GM12878 (cell line): ENCODE measurements at regions not wholly inside any gene's neighbourhood (a gene's known extent, or its start where the extent isn't known, plus 50 kb on each side); places are given as distances from the start of the nearest gene placed in this dataset.

Experiments
- CBX5 ChIP-seq: sonication (generic); IDR thresholded peaks from 2 replicates; pipeline ENCODE4 v1.6.1; 2016; ENCODE audit warnings: low read depth, moderate library complexity, mild to moderate bottlenecking, inconsistent platforms
- CHD2 ChIP-seq: IDR thresholded peaks from 2 replicates; pipeline ENCODE4 v1.6.1; 2011; ENCODE audit warnings: low read depth, low read length, improper control_type of control experiment, borderline replicate concordance
- CHD4 ChIP-seq: fragments of 200-600 bp; sonication (generic); IDR thresholded peaks from 2 replicates; pipeline ENCODE4 v1.6.1; 2016; ENCODE audit warnings: mild to moderate bottlenecking
- E2F8 ChIP-seq: fragments of 450-650 bp; IDR thresholded peaks from 2 replicates; pipeline ENCODE4 v1.6.1; 2018; ENCODE audit warnings: mild to moderate bottlenecking, low read depth, moderate library complexity; ENCODE audit not compliant: partially characterized antibody
- EZH2 ChIP-seq: IDR thresholded peaks from 2 replicates; pipeline ENCODE4 v1.6.1; 2012; ENCODE audit warnings: low read depth, mild to moderate bottlenecking, control low read depth, inconsistent platforms, low read length, borderline replicate concordance; ENCODE audit not compliant: control insufficient read depth
- GABPA ChIP-seq: IDR thresholded peaks from 2 replicates; pipeline ENCODE4 v1.6.1; 2014; ENCODE audit warnings: antibody characterized with exemption, low read depth, mild to moderate bottlenecking, inconsistent platforms
- HCFC1 ChIP-seq: fragments of 150-350 bp; IDR thresholded peaks from 2 replicates; pipeline ENCODE4 v1.6.1; 2014; ENCODE audit warnings: low read length
- TAF1 ChIP-seq: IDR thresholded peaks from 2 replicates; pipeline ENCODE4 v1.6.1; 2011; ENCODE audit warnings: mild to moderate bottlenecking, low read depth, low read length, borderline replicate concordance
- WRNIP1 ChIP-seq: IDR thresholded peaks from 2 replicates; pipeline ENCODE4 v1.6.1; 2011; ENCODE audit warnings: low read depth, low read length, improper control_type of control experiment, borderline replicate concordance
- TF ChIP-seq, protein P1 (sequence below): IDR thresholded peaks from 2 replicates; pipeline ENCODE4 v1.6.1; 2012; ENCODE audit warnings: low read depth, low read length, improper control_type of control experiment
- TF ChIP-seq, protein P2 (sequence below), 3 experiments: IDR thresholded peaks in 2 of 3; conservative IDR thresholded peaks in 1 of 3; 2 replicates each; pipeline ENCODE4 v1.5.1; 2011; ENCODE audit warnings: low read depth in 3 of 3, low read length in 3 of 3, mild to moderate bottlenecking in 3 of 3, control low read depth in 2 of 3, moderate library complexity in 2 of 3, inconsistent platforms in 1 of 3, mixed read lengths in 1 of 3; ENCODE audit not compliant: control insufficient read depth in 2 of 3, insufficient read depth in 1 of 3; ENCODE audit errors: extremely low read depth in 1 of 3

DNA sequence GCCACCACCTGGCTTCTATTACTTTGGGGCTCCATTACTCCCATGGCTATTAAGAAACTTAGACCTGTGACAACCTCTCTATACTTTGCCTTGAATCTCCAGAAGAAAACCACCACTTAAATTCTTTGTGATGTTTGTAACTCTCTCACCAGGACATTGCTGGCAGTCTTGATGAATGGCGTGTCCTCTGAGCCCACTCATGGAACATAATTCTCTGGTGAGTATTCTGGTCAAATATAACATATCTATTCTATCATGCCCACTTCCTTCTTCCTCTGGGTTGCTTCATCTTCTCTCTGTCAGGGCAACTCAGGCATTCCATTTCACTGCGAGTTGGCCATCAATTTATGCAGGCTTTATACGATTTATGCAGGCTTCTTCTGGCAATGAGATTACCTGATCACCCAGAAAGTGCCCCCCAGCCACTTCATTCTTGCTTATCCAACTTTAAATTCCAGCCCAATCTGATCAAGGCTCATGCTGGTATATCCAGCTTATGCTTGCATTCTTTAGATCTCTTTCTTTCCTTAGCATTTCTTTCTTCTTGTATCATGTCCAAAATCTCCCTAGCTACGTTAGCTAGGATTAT, 112.0 kb upstream of the CHRM3 start:
- TF ChIP-seq WRNIP1 (no peak), CHD2 (no peak), E2F8 (no peak), TAF1 (no peak), HCFC1 (no peak), EZH2 (no peak), GABPA (no peak), CBX5 (no peak), CHD4 (no peak)
- TF ChIP-seq, protein P1, sequence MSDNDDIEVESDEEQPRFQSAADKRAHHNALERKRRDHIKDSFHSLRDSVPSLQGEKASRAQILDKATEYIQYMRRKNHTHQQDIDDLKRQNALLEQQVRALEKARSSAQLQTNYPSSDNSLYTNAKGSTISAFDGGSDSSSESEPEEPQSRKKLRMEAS: no peak
- TF ChIP-seq, protein P2, sequence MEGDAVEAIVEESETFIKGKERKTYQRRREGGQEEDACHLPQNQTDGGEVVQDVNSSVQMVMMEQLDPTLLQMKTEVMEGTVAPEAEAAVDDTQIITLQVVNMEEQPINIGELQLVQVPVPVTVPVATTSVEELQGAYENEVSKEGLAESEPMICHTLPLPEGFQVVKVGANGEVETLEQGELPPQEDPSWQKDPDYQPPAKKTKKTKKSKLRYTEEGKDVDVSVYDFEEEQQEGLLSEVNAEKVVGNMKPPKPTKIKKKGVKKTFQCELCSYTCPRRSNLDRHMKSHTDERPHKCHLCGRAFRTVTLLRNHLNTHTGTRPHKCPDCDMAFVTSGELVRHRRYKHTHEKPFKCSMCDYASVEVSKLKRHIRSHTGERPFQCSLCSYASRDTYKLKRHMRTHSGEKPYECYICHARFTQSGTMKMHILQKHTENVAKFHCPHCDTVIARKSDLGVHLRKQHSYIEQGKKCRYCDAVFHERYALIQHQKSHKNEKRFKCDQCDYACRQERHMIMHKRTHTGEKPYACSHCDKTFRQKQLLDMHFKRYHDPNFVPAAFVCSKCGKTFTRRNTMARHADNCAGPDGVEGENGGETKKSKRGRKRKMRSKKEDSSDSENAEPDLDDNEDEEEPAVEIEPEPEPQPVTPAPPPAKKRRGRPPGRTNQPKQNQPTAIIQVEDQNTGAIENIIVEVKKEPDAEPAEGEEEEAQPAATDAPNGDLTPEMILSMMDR (IDR thresholded peaks at IDR 0.05 in 2 of 3, conservative IDR thresholded peaks at IDR 0.05 in 1 of 3; ENCODE audit: control insufficient read depth in 2 of 3, extremely low read depth in 1 of 3, insufficient read depth in 1 of 3, low read depth in 3 of 3, low read length in 3 of 3): no peak
